ENCODE measurements at regions not wholly inside any gene's neighbourhood (a gene's known extent, or its start where the extent isn't known, plus 50 kb on each side); places are given as distances from the start of the nearest gene placed in this dataset.

DNA sequence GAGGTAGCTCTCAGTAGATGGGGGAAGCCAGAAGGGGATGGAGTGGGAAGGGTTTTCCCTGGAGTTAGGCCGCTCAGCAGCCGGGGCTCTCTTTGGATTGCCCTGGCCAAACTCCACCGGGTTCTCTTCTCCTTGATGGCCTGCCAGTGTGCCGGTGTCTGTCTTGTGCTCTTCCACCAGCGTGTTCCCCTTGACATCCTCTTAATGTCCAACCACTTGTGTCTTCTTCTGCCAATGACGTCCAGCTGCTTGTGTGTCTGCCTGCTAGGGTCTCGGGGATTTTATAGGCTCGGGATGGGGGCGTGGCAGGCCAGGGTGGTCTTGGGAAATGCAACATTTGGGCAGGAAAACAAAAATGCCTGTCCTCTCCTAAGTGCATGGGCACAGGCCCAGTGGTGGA lies 313.1 kb upstream of the PUM3 start:
- TF ChIP-seq CTCF (IDR thresholded peaks at IDR 0.05): no peak
- TF ChIP-seq POLR2A (IDR thresholded peaks at IDR 0.05): no peak

Data from testis (tissue), 2 donors.